ENCODE measurements at regions not wholly inside any gene's neighbourhood (a gene's known extent, or its start where the extent isn't known, plus 50 kb on each side); places are given as distances from the start of the nearest gene placed in this dataset.

DNA sequence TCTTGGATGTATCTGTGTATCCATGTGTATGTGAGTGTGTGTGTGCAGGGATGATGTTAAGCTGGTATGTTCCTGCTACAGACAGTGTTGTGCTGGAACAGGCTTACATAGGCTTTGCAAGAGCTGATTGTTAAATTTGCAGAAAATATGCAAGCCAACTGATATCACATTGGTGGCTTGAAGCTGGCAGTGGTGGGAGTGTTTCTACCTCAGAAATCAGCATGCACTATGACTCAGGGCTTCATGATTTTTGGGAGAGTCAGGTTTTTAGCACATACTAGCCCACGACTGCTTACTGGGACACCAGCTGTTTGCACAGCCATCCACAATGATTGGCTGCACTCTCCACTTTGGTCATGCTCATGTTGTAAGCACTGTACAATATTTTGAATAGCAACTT, 261.8 kb downstream of the DHX15 start:
- TF ChIP-seq EZH2phosphoT487 (IDR thresholded peaks at IDR 0.05) (no peak), EZH2 (IDR thresholded peaks at IDR 0.05) (no peak)
- TF ChIP-seq, protein P1, sequence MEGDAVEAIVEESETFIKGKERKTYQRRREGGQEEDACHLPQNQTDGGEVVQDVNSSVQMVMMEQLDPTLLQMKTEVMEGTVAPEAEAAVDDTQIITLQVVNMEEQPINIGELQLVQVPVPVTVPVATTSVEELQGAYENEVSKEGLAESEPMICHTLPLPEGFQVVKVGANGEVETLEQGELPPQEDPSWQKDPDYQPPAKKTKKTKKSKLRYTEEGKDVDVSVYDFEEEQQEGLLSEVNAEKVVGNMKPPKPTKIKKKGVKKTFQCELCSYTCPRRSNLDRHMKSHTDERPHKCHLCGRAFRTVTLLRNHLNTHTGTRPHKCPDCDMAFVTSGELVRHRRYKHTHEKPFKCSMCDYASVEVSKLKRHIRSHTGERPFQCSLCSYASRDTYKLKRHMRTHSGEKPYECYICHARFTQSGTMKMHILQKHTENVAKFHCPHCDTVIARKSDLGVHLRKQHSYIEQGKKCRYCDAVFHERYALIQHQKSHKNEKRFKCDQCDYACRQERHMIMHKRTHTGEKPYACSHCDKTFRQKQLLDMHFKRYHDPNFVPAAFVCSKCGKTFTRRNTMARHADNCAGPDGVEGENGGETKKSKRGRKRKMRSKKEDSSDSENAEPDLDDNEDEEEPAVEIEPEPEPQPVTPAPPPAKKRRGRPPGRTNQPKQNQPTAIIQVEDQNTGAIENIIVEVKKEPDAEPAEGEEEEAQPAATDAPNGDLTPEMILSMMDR (IDR thresholded peaks at IDR 0.05) = no peak
- Histone ChIP-seq H3K27ac (peak overlapping the region; percentile 79), H3K79me2 (ENCODE audit: low read depth) (peaks cover 28% of the 10 kb centered on the region), H4K20me1 (ENCODE audit: low read depth) (no peaks in the 10 kb centered on the region), H2AFZ (replicated peaks) (no peak overlapping the region), H3K4me2 (peak overlapping the region; percentile 88), H3K4me3 (peak overlapping the region; percentile 43), H3K4me1 (peaks cover 48% of the 10 kb centered on the region), H3K27me3 (no peaks in the 10 kb centered on the region), H3F3A (ENCODE audit: low read depth) (peaks cover 28% of the 10 kb centered on the region), H3K36me3 (no peaks in the 10 kb centered on the region), H3K9me3 (ENCODE audit: low read depth) (no peaks in the 10 kb centered on the region), H3K9ac (no peak overlapping the region)
- peak overlapping the region; percentile 20 for H3K27ac Mint-ChIP-seq
- no peaks in the 10 kb centered on the region for H3K9me3 Mint-ChIP-seq
- no peak for DNase-seq (ENCODE audit: low spot score)
- H3K4me3 Mint-ChIP-seq = peak overlapping the region; percentile 68
- H3K27me3 Mint-ChIP-seq (ENCODE audit: insufficient read depth, low read depth) = peaks cover 7% of the 10 kb centered on the region
- no peaks in the 10 kb centered on the region for H3K36me3 Mint-ChIP-seq
- peaks cover 72% of the 10 kb centered on the region for H3K4me1 Mint-ChIP-seq

DNA sequence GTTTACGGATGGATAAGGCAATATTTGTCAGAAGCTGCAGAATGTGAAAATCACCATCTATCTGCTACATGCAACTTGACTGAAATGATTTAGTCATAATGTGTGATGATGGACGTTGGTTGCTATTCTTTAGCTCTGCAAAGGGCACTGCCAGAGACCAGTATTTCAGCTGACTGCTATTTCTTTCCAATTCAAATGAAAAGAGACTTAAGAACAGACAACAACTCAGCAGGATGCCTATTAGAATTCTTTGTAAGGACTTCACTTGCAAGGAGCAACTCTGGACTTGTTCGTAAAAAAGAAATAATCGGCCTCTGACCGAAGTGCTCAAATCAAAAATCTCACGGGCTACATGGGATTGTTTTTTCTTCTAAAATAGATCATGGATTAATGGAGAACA, 262.7 kb downstream of the DHX15 start:
- Histone ChIP-seq H3K9ac (no peak overlapping the region), H3K4me2 (peak overlapping the region; percentile 88), H3K9me3 (ENCODE audit: low read depth) (no peaks in the 10 kb centered on the region), H2AFZ (replicated peaks) (no peak overlapping the region), H4K20me1 (ENCODE audit: low read depth) (no peaks in the 10 kb centered on the region), H3K79me2 (ENCODE audit: low read depth) (peaks cover 28% of the 10 kb centered on the region), H3K27me3 (no peaks in the 10 kb centered on the region), H3K4me1 (peaks cover 42% of the 10 kb centered on the region), H3K27ac (peak overlapping the region; percentile 79), H3K36me3 (no peaks in the 10 kb centered on the region), H3K4me3 (peak overlapping the region; percentile 43), H3F3A (ENCODE audit: low read depth) (peaks cover 28% of the 10 kb centered on the region)
- H3K27ac Mint-ChIP-seq = peak overlapping the region; percentile 20
- peaks cover 68% of the 10 kb centered on the region for H3K4me1 Mint-ChIP-seq
- H3K27me3 Mint-ChIP-seq (ENCODE audit: insufficient read depth, low read depth) = peaks cover 7% of the 10 kb centered on the region
- peak; percentile 96 for DNase-seq (ENCODE audit: low spot score)
- TF ChIP-seq, protein P1 (IDR thresholded peaks at IDR 0.05) = no peak
- TF ChIP-seq EZH2 (IDR thresholded peaks at IDR 0.05) (no peak), EZH2phosphoT487 (IDR thresholded peaks at IDR 0.05) (peak; percentile 48)
- no peaks in the 10 kb centered on the region for H3K36me3 Mint-ChIP-seq
- H3K4me3 Mint-ChIP-seq = peak overlapping the region; percentile 68
- H3K9me3 Mint-ChIP-seq = no peaks in the 10 kb centered on the region

DNA sequence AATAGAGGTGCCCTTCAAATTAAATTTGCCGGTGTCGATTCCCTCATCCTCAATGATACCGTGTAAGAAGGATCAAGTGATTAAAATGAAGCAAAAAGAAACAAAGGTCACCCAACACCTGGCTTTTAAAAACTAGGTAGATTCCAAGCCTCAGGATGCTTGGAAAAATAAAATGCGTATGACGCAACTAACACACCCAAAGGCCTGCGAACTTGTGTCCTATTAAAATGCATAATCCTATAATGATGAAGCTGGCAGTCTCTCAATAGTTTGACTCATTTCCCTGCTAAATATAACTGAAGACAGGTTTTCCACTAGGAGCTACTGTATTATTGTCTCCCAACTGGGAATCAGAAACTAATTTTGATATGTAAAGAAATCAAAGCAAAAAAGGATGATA, 263.2 kb downstream of the DHX15 start:
- Histone ChIP-seq H3K79me2 (ENCODE audit: low read depth) (peaks cover 28% of the 10 kb centered on the region), H2AFZ (replicated peaks) (no peak overlapping the region), H4K20me1 (ENCODE audit: low read depth) (no peaks in the 10 kb centered on the region), H3K4me3 (peak overlapping the region; percentile 43), H3K36me3 (no peaks in the 10 kb centered on the region), H3K9me3 (ENCODE audit: low read depth) (no peaks in the 10 kb centered on the region), H3K4me1 (peaks cover 42% of the 10 kb centered on the region), H3F3A (ENCODE audit: low read depth) (peaks cover 28% of the 10 kb centered on the region), H3K9ac (no peak overlapping the region), H3K27ac (peak overlapping the region; percentile 35), H3K27me3 (no peaks in the 10 kb centered on the region), H3K4me2 (peak overlapping the region; percentile 88)
- peaks cover 65% of the 10 kb centered on the region for H3K4me1 Mint-ChIP-seq
- TF ChIP-seq EZH2 (IDR thresholded peaks at IDR 0.05) (no peak), EZH2phosphoT487 (IDR thresholded peaks at IDR 0.05) (no peak)
- TF ChIP-seq, protein P1 (IDR thresholded peaks at IDR 0.05) = no peak
- H3K27me3 Mint-ChIP-seq (ENCODE audit: insufficient read depth, low read depth) = peaks cover 6% of the 10 kb centered on the region
- H3K36me3 Mint-ChIP-seq = no peaks in the 10 kb centered on the region
- no peaks in the 10 kb centered on the region for H3K9me3 Mint-ChIP-seq
- H3K27ac Mint-ChIP-seq = peak overlapping the region; percentile 76
- H3K4me3 Mint-ChIP-seq = peak overlapping the region; percentile 68
- DNase-seq (ENCODE audit: low spot score) = no peak

All from neural progenitor cell (in vitro differentiated cells).